NAMALWA (cell line): ENCODE measurements at regions not wholly inside any gene's neighbourhood (a gene's known extent, or its start where the extent isn't known, plus 50 kb on each side); places are given as distances from the start of the nearest gene placed in this dataset.
A peak's percentile ranks its signal among the peaks of the same experiment; 100 is the strongest.

Experiments used
- DNase-seq: peaks from one replicate; pipeline ENCODE4 v3.0.0-alpha.2; 2015; ENCODE audit warnings: low spot score

GRCh38 chr2:6421138-6421730 is 444.5 kb downstream of the CMPK2 start:
- no peak for DNase-seq

GRCh38 chr2:6421888-6422287 is 443.8 kb downstream of the CMPK2 start:
- DNase-seq, result no peak

GRCh38 chr2:6423157-6423556 is 442.6 kb downstream of the CMPK2 start:
- no peak for DNase-seq

- no peak for DNase-seq
These were observed 441.8 kb downstream of the CMPK2 start for GRCh38 chr2:6423944-6424343.

GRCh38 chr2:6425032-6425431 is 440.7 kb downstream of the CMPK2 start:
- DNase-seq, result no peak

- no peak for DNase-seq
These were observed 436.3 kb downstream of the CMPK2 start for GRCh38 chr2:6429210-6429986.

GRCh38 chr2:6434438-6434837 is 431.3 kb downstream of the CMPK2 start:
- DNase-seq, result no peak

GRCh38 chr2:6441800-6442199 is 423.9 kb downstream of the CMPK2 start:
- no peak for DNase-seq

GRCh38 chr2:6442252-6442985 is 423.3 kb downstream of the CMPK2 start:
- DNase-seq, result no peak

- no peak for DNase-seq
These were observed 422.5 kb downstream of the CMPK2 start for GRCh38 chr2:6443061-6443823.

GRCh38 chr2:6444514-6444913 is 421.2 kb downstream of the CMPK2 start:
- DNase-seq, result no peak

- no peak for DNase-seq
These were observed 420.6 kb downstream of the CMPK2 start for GRCh38 chr2:6445156-6445555.

GRCh38 chr2:6446938-6447608 is 418.6 kb downstream of the CMPK2 start:
- DNase-seq, result no peak

- DNase-seq, result no peak
These were observed 416.8 kb downstream of the CMPK2 start for GRCh38 chr2:6448893-6449292.

GRCh38 chr2:6449343-6449742 is 416.4 kb downstream of the CMPK2 start:
- no peak for DNase-seq

- peak; percentile 28 for DNase-seq
These were observed 412.8 kb downstream of the CMPK2 start for GRCh38 chr2:6452702-6453481.

GRCh38 chr2:6454286-6454990 is 411.3 kb downstream of the CMPK2 start:
- no peak for DNase-seq

- no peak for DNase-seq
These were observed 406.6 kb downstream of the CMPK2 start for GRCh38 chr2:6459138-6459537.

- no peak for DNase-seq
These were observed 395.2 kb downstream of the CMPK2 start for GRCh38 chr2:6470518-6470917.

- DNase-seq, result no peak
These were observed 394.3 kb downstream of the CMPK2 start for GRCh38 chr2:6471419-6471818.
